BE2C (cell line): ENCODE measurements at regions not wholly inside any gene's neighbourhood (a gene's known extent, or its start where the extent isn't known, plus 50 kb on each side); places are given as distances from the start of the nearest gene placed in this dataset.

Experiments used
- DNase-seq: peaks from one replicate; pipeline ENCODE4 v3.0.0-alpha.2; 2020
- H3K27me3 ChIP-seq: fragments of 250-450 bp; sonication (Bioruptor Pico); 2 replicates; pipeline ENCODE4 v1.5.1; 2020; ENCODE audit warnings: mild to moderate bottlenecking
- H3K36me3 ChIP-seq: fragments of 250-450 bp; sonication (Bioruptor Pico); 2 replicates; pipeline ENCODE4 v1.5.1; 2020; ENCODE audit warnings: mild to moderate bottlenecking
- H3K4me1 ChIP-seq: fragments of 250-450 bp; sonication (Bioruptor Pico); 2 replicates; pipeline ENCODE4 v1.5.1; 2020
- H3K4me3 ChIP-seq: 2 replicates; pipeline ENCODE4 v1.5.1; 2011; ENCODE audit warnings: low read depth, low read length
- H3K9me3 ChIP-seq: fragments of 250-450 bp; sonication (Bioruptor Pico); 2 replicates; pipeline ENCODE4 v1.5.1; 2020
- TF ChIP-seq, protein P1 (sequence below): IDR thresholded peaks from 2 replicates; pipeline ENCODE4 v1.5.1; 2012; ENCODE audit warnings: mild to moderate bottlenecking, low read depth, low read length

DNA sequence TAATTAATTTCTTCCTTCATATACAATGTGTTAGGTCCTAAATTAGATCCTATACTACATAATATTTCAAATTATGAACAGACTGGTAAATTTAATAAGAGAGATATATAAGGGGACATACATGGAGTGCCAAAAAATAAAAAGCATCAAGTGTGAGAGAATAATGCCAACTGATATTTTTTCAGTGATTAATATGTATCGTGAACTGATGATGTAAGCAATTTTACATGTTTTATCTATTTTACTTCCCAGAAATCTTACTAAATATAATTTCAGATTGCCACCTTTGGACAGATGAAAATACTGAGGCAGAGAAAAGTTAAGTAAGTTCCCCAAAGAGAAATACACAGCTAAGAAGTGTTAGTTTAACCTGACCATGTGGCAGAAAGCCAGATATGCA, 870.8 kb downstream of the SLITRK5 start:
- Histone ChIP-seq H3K36me3 (no peaks in the 10 kb centered on the region), H3K9me3 (no peaks in the 10 kb centered on the region), H3K4me1 (no peaks in the 10 kb centered on the region), H3K27me3 (no peaks in the 10 kb centered on the region), H3K4me3 (no peak overlapping the region)
- no peak for DNase-seq
- TF ChIP-seq, protein P1, sequence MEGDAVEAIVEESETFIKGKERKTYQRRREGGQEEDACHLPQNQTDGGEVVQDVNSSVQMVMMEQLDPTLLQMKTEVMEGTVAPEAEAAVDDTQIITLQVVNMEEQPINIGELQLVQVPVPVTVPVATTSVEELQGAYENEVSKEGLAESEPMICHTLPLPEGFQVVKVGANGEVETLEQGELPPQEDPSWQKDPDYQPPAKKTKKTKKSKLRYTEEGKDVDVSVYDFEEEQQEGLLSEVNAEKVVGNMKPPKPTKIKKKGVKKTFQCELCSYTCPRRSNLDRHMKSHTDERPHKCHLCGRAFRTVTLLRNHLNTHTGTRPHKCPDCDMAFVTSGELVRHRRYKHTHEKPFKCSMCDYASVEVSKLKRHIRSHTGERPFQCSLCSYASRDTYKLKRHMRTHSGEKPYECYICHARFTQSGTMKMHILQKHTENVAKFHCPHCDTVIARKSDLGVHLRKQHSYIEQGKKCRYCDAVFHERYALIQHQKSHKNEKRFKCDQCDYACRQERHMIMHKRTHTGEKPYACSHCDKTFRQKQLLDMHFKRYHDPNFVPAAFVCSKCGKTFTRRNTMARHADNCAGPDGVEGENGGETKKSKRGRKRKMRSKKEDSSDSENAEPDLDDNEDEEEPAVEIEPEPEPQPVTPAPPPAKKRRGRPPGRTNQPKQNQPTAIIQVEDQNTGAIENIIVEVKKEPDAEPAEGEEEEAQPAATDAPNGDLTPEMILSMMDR, result no peak

DNA sequence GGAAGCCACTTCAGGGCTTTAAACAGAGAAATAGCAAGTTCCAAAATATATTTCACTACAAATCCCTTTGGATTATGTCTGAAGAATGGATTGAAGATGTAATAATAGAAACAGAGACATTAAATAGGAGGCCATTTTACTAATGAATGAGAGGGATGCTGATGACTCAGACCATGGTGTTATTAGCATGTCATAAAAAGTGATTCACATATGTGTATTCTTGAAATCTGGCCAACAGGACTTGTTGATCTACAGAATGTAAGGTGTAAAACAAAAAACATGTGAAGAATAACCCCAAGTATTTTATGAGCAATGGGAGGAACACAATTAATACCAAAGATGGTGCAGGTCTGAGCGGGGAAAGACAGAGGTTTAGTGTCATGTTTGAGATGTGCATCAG, 873.7 kb downstream of the SLITRK5 start:
- TF ChIP-seq, protein P1, result no peak
- no peak overlapping the region for H3K4me3 ChIP-seq
- H3K36me3 ChIP-seq, result no peaks in the 10 kb centered on the region
- H3K27me3 ChIP-seq, result no peaks in the 10 kb centered on the region
- no peaks in the 10 kb centered on the region for H3K4me1 ChIP-seq
- no peaks in the 10 kb centered on the region for H3K9me3 ChIP-seq
- DNase-seq, result no peak

DNA sequence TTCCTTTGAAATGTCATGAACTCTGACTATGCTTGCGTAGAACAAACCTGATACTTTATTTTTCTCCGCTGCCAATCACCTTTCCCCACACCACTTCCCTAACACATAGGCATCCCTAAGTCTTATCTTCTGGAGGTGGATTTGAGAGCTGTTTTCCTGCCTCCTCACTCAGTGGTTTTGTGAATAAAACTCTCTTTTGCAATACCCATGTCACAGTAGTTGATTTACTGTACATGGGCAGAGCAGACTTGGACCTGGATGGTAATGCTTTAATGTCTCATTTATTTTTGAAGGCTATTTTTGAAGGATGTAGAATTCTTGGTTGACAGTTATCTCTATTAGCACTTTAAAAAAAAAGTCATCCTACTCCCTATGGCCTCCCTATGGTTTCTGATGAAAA, 881.8 kb downstream of the SLITRK5 start:
- no peaks in the 10 kb centered on the region for H3K9me3 ChIP-seq
- H3K27me3 ChIP-seq, result no peaks in the 10 kb centered on the region
- H3K36me3 ChIP-seq, result no peaks in the 10 kb centered on the region
- no peaks in the 10 kb centered on the region for H3K4me1 ChIP-seq
- DNase-seq, result no peak
- TF ChIP-seq, protein P1, result no peak
- H3K4me3 ChIP-seq, result no peak overlapping the region

DNA sequence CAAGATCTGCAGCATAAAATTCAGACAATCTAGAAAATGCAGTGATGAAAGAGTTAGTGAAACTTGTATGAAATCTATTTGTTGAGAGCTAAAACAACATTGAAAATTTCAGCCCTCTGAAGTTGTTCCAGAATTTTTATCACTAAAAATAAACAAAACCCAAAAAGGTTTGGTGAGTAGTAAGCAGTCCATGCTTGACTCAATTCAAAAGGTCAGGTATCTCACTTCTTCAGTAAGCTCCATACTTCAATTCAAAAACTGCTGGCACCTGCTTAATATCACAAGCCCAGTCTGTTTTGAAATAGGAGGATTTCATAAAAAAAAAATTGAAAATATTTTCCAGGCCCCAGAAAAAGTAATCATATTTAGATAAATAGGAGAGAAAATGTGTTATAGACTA, 894.4 kb downstream of the SLITRK5 start:
- Histone ChIP-seq H3K27me3 (no peaks in the 10 kb centered on the region), H3K4me1 (no peaks in the 10 kb centered on the region), H3K4me3 (no peak overlapping the region), H3K9me3 (no peaks in the 10 kb centered on the region), H3K36me3 (no peaks in the 10 kb centered on the region)
- DNase-seq, result no peak
- TF ChIP-seq, protein P1, result no peak

DNA sequence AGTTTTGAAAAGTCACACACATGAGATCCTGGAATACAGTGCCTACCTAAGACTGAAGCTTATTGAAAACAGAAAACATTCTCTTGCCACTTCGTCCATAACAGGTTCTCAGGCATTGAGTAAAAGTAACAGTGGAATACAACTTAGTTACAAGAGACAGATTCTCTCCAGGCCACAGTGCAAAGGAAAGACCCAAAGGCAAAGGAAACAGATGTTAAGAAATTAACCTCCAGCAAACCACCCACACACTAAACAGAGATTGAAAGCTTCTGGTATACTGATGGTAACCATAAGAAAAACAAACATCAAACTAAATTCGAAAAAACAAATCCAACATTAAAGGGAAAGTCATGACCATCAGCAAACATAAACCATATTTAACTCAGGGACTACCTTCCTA, 914.7 kb downstream of the SLITRK5 start:
- H3K4me3 ChIP-seq, result no peak overlapping the region

DNA sequence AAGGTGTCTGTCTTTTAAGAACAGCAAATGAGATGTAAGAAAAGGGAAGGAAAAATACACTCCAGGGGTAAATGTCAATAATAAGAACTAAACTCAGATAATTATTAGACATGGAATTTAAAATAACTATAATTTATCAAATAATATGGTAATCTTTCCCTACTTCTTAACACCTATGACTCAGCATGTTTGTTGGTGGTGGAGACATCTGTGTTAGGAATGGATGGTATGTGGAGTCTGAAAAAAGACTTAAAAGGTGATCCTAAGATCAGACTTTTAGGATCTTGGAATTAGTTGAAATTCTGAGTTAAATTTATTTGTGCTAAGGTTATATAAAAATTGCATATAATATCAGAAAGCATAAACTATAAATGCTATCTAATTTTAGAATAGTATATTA, 915.1 kb downstream of the SLITRK5 start:
- Histone ChIP-seq H3K4me1 (no peaks in the 10 kb centered on the region), H3K36me3 (no peaks in the 10 kb centered on the region), H3K9me3 (no peaks in the 10 kb centered on the region), H3K27me3 (no peaks in the 10 kb centered on the region), H3K4me3 (no peak overlapping the region)
- DNase-seq, result no peak
- TF ChIP-seq, protein P1, result no peak

More for the DNA sequence above, 914.7 kb downstream of the SLITRK5 start:
- DNase-seq, result no peak
- no peaks in the 10 kb centered on the region for H3K9me3 ChIP-seq
- H3K36me3 ChIP-seq, result no peaks in the 10 kb centered on the region
- TF ChIP-seq, protein P1, result no peak
- H3K4me1 ChIP-seq, result no peaks in the 10 kb centered on the region
- H3K27me3 ChIP-seq, result no peaks in the 10 kb centered on the region
